ENCODE measurements at regions not wholly inside any gene's neighbourhood (a gene's known extent, or its start where the extent isn't known, plus 50 kb on each side); places are given as distances from the start of the nearest gene placed in this dataset.

DNA sequence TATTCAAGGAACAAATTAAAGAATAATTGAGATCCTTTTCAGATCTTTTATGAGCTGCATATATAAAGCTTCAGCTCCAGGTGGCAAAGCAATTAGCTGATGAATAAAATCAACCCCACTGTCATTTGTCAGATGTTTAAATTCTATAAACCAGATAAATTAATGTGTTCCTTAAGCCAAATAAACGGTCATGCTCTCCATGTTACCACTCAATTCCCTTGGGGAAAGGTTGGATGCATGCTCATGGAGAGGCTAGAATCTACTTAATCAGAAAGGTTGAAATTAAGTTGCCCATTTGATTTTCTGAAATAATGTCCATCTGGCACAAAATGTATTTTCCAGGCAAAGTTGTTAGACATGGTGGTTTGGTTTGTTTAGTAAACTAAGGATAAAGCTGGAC, 282.5 kb upstream of the SPRED2 start:
- H3K4me3 ChIP-seq (replicated peaks; ENCODE audit: insufficient read depth, low read length), result no peak overlapping the region
- no peak for DNase-seq (ENCODE audit: low read depth in 1 of 2, low spot score in 1 of 2)
- TF ChIP-seq POLR2AphosphoS5 (IDR thresholded peaks at IDR 0.05; ENCODE audit: low read depth) (no peak), GABPA (IDR thresholded peaks at IDR 0.05; ENCODE audit: low read depth) (no peak), SPI1 (IDR thresholded peaks at IDR 0.05; ENCODE audit: borderline replicate concordance, low read depth) (no peak)
- TF ChIP-seq, protein P1, sequence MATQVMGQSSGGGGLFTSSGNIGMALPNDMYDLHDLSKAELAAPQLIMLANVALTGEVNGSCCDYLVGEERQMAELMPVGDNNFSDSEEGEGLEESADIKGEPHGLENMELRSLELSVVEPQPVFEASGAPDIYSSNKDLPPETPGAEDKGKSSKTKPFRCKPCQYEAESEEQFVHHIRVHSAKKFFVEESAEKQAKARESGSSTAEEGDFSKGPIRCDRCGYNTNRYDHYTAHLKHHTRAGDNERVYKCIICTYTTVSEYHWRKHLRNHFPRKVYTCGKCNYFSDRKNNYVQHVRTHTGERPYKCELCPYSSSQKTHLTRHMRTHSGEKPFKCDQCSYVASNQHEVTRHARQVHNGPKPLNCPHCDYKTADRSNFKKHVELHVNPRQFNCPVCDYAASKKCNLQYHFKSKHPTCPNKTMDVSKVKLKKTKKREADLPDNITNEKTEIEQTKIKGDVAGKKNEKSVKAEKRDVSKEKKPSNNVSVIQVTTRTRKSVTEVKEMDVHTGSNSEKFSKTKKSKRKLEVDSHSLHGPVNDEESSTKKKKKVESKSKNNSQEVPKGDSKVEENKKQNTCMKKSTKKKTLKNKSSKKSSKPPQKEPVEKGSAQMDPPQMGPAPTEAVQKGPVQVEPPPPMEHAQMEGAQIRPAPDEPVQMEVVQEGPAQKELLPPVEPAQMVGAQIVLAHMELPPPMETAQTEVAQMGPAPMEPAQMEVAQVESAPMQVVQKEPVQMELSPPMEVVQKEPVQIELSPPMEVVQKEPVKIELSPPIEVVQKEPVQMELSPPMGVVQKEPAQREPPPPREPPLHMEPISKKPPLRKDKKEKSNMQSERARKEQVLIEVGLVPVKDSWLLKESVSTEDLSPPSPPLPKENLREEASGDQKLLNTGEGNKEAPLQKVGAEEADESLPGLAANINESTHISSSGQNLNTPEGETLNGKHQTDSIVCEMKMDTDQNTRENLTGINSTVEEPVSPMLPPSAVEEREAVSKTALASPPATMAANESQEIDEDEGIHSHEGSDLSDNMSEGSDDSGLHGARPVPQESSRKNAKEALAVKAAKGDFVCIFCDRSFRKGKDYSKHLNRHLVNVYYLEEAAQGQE (IDR thresholded peaks at IDR 0.05; ENCODE audit: insufficient replicate concordance, low read depth), result no peak
- TF ChIP-seq, protein P2, sequence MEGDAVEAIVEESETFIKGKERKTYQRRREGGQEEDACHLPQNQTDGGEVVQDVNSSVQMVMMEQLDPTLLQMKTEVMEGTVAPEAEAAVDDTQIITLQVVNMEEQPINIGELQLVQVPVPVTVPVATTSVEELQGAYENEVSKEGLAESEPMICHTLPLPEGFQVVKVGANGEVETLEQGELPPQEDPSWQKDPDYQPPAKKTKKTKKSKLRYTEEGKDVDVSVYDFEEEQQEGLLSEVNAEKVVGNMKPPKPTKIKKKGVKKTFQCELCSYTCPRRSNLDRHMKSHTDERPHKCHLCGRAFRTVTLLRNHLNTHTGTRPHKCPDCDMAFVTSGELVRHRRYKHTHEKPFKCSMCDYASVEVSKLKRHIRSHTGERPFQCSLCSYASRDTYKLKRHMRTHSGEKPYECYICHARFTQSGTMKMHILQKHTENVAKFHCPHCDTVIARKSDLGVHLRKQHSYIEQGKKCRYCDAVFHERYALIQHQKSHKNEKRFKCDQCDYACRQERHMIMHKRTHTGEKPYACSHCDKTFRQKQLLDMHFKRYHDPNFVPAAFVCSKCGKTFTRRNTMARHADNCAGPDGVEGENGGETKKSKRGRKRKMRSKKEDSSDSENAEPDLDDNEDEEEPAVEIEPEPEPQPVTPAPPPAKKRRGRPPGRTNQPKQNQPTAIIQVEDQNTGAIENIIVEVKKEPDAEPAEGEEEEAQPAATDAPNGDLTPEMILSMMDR (IDR thresholded peaks at IDR 0.05; ENCODE audit: insufficient read depth, low read length), result no peak
- H3K27me3 ChIP-seq (ENCODE audit: insufficient read depth, poor library complexity, severe bottlenecking), result peaks cover 6% of the 10 kb centered on the region
- no peak overlapping the region for H3K27ac ChIP-seq (replicated peaks)

DNA sequence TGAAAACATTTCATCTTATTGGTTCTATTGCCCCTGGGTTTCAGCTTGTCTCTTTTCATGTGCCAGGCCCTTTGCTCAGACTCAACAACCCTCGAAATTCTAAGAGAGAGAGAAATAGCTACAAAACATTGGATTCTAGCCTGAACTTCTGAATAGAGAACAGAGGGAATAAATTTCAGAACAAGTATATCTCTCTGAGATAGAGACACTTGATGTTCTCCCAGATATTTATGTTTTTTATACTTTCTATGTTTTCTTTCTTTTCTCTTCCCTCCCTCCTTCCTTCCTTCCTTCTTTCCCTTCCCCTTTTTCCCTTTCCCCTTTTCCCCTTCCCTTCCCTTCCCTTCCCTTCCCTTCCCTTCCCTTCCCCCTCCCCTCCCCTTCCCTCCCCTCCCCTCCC, 279.5 kb upstream of the SPRED2 start:
- H3K27ac ChIP-seq (replicated peaks), result no peak overlapping the region
- no peak for DNase-seq (ENCODE audit: low read depth in 1 of 2, low spot score in 1 of 2)
- H3K27me3 ChIP-seq (ENCODE audit: insufficient read depth, poor library complexity, severe bottlenecking), result peaks cover 6% of the 10 kb centered on the region
- TF ChIP-seq POLR2AphosphoS5 (IDR thresholded peaks at IDR 0.05; ENCODE audit: low read depth) (no peak), SPI1 (IDR thresholded peaks at IDR 0.05; ENCODE audit: borderline replicate concordance, low read depth) (no peak), GABPA (IDR thresholded peaks at IDR 0.05; ENCODE audit: low read depth) (no peak)
- TF ChIP-seq, protein P2 (IDR thresholded peaks at IDR 0.05; ENCODE audit: insufficient read depth, low read length), result no peak
- TF ChIP-seq, protein P1 (IDR thresholded peaks at IDR 0.05; ENCODE audit: insufficient replicate concordance, low read depth), result no peak
- H3K4me3 ChIP-seq (replicated peaks; ENCODE audit: insufficient read depth, low read length), result no peak overlapping the region

DNA sequence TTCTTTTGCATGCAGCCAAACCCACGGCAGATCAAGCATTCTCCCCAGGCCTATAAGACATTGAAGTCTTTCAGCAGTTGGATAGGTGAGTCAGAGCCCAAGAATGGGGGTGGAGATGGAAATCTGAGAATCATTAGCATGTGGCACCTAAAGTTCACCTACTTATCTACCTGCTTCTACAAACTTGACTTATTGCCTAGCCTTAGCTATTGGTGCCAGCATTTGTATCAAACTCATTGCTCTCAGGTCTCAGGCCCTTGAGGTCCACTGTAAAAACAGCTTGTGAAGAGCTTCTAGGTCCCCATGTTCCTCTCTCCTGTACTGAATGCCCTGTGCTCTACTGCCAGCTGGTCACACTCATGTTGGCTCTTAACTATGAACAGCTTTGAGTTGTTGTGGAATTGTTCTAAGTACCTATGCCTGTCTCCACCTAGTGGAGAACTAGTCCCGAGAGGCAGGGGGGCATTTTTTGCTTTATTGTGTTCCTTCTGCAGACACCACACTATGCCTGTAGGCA, 278.4 kb upstream of the SPRED2 start:
- no peak for DNase-seq (ENCODE audit: low read depth in 1 of 2, low spot score in 1 of 2)
- TF ChIP-seq, protein P2 (IDR thresholded peaks at IDR 0.05; ENCODE audit: insufficient read depth, low read length), result peak; percentile 4
- no peak for TF ChIP-seq POLR2AphosphoS5 (IDR thresholded peaks at IDR 0.05; ENCODE audit: low read depth)
- Histone ChIP-seq H3K4me3 (replicated peaks; ENCODE audit: insufficient read depth, low read length) (no peak overlapping the region), H3K27me3 (ENCODE audit: insufficient read depth, poor library complexity, severe bottlenecking) (no peaks in the 10 kb centered on the region), H3K27ac (replicated peaks) (no peak overlapping the region)

DNA sequence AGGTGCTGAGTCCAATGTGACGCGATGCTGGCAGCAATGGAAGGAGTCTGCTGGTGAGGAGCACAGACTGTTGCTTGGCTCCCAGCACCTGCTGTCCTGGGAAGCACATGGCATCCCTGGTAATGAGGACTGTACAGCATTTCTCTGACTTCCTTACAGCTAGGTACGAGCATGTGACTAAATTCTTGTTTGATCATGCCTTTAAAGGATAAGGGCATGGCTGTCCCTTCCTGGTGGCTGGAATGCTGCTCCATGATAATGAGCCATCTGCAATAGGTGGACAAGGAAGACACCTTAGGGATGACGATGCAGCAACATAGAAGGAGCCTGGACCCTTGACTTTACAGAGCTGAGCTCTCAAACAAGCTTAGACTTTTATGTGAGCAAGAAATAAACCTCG, 278.0 kb upstream of the SPRED2 start:
- H3K4me3 ChIP-seq (replicated peaks; ENCODE audit: insufficient read depth, low read length), result no peak overlapping the region
- DNase-seq (ENCODE audit: low read depth in 1 of 2, low spot score in 1 of 2), result no peak
- H3K27ac ChIP-seq (replicated peaks), result no peak overlapping the region

More for the DNA sequence above, 278.0 kb upstream of the SPRED2 start:
- TF ChIP-seq, protein P2 (IDR thresholded peaks at IDR 0.05; ENCODE audit: insufficient read depth, low read length), result no peak
- H3K27me3 ChIP-seq (ENCODE audit: insufficient read depth, poor library complexity, severe bottlenecking), result no peaks in the 10 kb centered on the region

All from HL-60 (cell line).